D721Med (cell line): ENCODE measurements at regions not wholly inside any gene's neighbourhood (a gene's known extent, or its start where the extent isn't known, plus 50 kb on each side); places are given as distances from the start of the nearest gene placed in this dataset.
"Not testable (repeated sequence)": the region's sequence is repeated elsewhere in the genome, so short reads cannot be mapped to it uniquely, and the experiment has no call there.

Experiments used
- DNase-seq: peaks from one replicate; pipeline ENCODE4 v3.0.0; 2011; ENCODE audit warnings: low spot score; ENCODE audit not compliant: insufficient read length
- FAIRE-seq: peaks from 2 replicates; lab custom pipeline; 2011; peaks lifted over from hg19 to GRCh38; lab: Jason Lieb, UNC
- CTCF ChIP-seq: IDR thresholded peaks from 2 replicates; pipeline ENCODE4 v1.5.1; 2012; ENCODE audit warnings: mild to moderate bottlenecking, control low read depth; ENCODE audit not compliant: insufficient read depth; ENCODE audit errors: missing control alignments

GRCh38 chr18:33831424-33831823 is 253.4 kb downstream of the ASXL3 start:
- FAIRE-seq (peak; percentile 46), DNase-seq (no peak)
- TF ChIP-seq CTCF = no peak

- DNase-seq (no peak), FAIRE-seq (no peak)
- TF ChIP-seq CTCF = no peak
Observed at GRCh38 chr18:33830213-33830612, 252.2 kb downstream of the ASXL3 start.

- FAIRE-seq (no peak), DNase-seq (no peak)
- TF ChIP-seq CTCF = no peak
Observed at GRCh38 chr18:33828949-33829348, 250.9 kb downstream of the ASXL3 start.

- FAIRE-seq (no peak), DNase-seq (no peak)
Observed at GRCh38 chr18:33826151-33826550, 248.1 kb downstream of the ASXL3 start.

GRCh38 chr18:33821503-33821902 is 243.5 kb downstream of the ASXL3 start:
- no peak for TF ChIP-seq CTCF
- DNase-seq = no peak
- no peak for FAIRE-seq

More at GRCh38 chr18:33826151-33826550, 248.1 kb downstream of the ASXL3 start:
- TF ChIP-seq CTCF = no peak

GRCh38 chr18:33820517-33821371 is 242.7 kb downstream of the ASXL3 start:
- TF ChIP-seq CTCF = no peak
- no peak for DNase-seq
- FAIRE-seq = no peak

- FAIRE-seq = not testable (repeated sequence)
Observed at GRCh38 chr18:33819692-33820343, 241.8 kb downstream of the ASXL3 start.

More at GRCh38 chr18:33819692-33820343, 241.8 kb downstream of the ASXL3 start:
- DNase-seq = not testable (repeated sequence)
